Right lobe of liver (tissue), 6 donors: ENCODE measurements at regions not wholly inside any gene's neighbourhood (a gene's known extent, or its start where the extent isn't known, plus 50 kb on each side); places are given as distances from the start of the nearest gene placed in this dataset.

ENCODE experiments used
- ATAC-seq, 4 donors: fragments of 200-7000 bp; cut with Tn5 transposase; one replicate each; pipeline ENCODE4 v1.9.1; 2020; ENCODE audit warnings: mild to moderate bottlenecking in 4 of 4, moderate library complexity in 4 of 4
- DNase-seq, 3 donors: peaks; one replicate each; pipeline ENCODE4 v3.0.0-alpha.2; 2020
- H3K27ac ChIP-seq, 3 donors: fragments of 200-600 bp; one replicate each; pipeline ENCODE4 v1.8.0; 2022
- H3K27me3 ChIP-seq, 2 donors: fragments of 200-600 bp; one replicate each; pipeline ENCODE4 v1.8.0; 2022
- H3K36me3 ChIP-seq, 4 donors: fragments of 200-600 bp; sonication (generic) in 1 of 4; one replicate each; pipeline versions ENCODE4 v1.5.1 to v1.8.0; 2017 to 2022; ENCODE audit warnings: control low read depth in 1 of 4
- H3K4me1 ChIP-seq, 4 donors: fragments of 200-600 bp; sonication (generic) in 1 of 4; one replicate each; pipeline versions ENCODE4 v1.5.1 to v1.8.0; 2017 to 2022; ENCODE audit warnings: control low read depth in 1 of 4
- H3K4me3 ChIP-seq, 3 donors: fragments of 200-600 bp; one replicate each; pipeline ENCODE4 v1.8.0; 2022
- H3K9me3 ChIP-seq, 4 donors: fragments of 200-600 bp; sonication (generic) in 1 of 4; one replicate each; pipeline versions ENCODE4 v1.5.1 to v1.8.0; 2017 to 2022; ENCODE audit warnings: control low read depth in 1 of 4
- POLR2A ChIP-seq: fragments of 450-650 bp; IDR thresholded peaks from one replicate; pipeline ENCODE4 v1.6.1; 2017; ENCODE audit warnings: antibody characterized with exemption, mild to moderate bottlenecking
- WGBS: methylation state at CpG from one replicate; pipeline ENCODE4 v1.1.6; 2018; ENCODE audit warnings: low coverage, low lambda C conversion rate; ENCODE audit not compliant: insufficient coverage; ENCODE audit errors: missing lambda C conversion rate; 5-methylcytosine and 5-hydroxymethylcytosine counted together
- intact Hi-C, 2 donors: fragments of 100-400 bp; cut with DNase I; formaldehyde crosslinking; loops; one replicate each; pipeline versions ENCODE4 v1.11.2 to v1.14.1; 2022
- TF ChIP-seq, protein P1 (sequence below), 4 donors: fragments of 200-600 bp in 3 of 4; fragments of 450-650 bp in 1 of 4; IDR thresholded peaks; one replicate each; pipeline versions ENCODE4 v1.5.1 to v1.8.0; 2016 to 2022; ENCODE audit warnings: antibody characterized with exemption in 4 of 4, mild to moderate bottlenecking in 2 of 4
- donor health status: DM: no; HTN: yes; CAD: no.
- donor health status: DM: no; HTN: no; CAD: no.
- donor health status: DM: no; HTN: no; CAD: no.
- donor health status: DM: no; HTN: yes; CAD: no.
- donor health status: DM: no; HTN: yes; CAD: no.

DNA sequence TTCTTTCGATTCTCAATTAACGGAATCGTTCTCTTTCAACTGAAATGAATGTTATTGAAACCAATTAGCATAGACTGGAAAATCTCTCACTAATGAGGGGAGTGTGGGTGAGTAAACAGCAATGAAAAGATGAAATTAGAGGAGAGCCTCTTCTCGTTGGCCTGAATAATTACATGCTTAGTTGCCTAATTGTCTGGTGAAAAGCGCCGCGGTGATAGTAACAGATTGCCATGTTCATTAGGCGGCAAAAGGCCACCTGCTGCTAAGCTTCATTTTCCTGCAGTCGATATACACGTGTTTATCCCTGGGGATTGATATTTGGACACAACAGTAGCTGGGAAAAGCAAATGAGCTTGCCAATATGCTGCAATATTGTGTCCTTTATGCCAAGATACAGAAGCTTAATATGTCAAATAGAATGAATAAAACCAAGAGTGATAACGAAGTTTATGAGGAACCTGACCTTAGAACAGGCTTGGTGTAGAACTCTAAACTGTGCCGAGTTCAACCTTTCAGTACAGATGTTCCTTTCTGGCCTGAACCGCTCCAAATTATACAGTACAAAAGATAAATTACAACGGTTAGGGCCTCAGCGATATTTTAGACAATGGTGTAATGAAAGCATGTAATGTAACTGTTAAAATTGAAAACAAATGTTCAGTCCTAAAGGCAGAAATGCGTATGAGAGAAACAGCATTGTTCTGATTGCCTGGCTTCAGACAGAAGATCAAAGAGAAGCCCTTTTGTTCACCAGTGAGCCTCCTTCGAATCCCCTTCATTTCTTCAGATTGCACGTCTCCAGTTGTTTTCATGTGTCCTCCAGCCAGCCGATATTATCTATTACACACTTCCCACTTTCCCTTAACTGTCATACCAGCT is 185.2 kb downstream of the SHOX2 start:
- H3K27ac ChIP-seq = no peak overlapping the region
- TF ChIP-seq POLR2A = no peak
- TF ChIP-seq, protein P1, sequence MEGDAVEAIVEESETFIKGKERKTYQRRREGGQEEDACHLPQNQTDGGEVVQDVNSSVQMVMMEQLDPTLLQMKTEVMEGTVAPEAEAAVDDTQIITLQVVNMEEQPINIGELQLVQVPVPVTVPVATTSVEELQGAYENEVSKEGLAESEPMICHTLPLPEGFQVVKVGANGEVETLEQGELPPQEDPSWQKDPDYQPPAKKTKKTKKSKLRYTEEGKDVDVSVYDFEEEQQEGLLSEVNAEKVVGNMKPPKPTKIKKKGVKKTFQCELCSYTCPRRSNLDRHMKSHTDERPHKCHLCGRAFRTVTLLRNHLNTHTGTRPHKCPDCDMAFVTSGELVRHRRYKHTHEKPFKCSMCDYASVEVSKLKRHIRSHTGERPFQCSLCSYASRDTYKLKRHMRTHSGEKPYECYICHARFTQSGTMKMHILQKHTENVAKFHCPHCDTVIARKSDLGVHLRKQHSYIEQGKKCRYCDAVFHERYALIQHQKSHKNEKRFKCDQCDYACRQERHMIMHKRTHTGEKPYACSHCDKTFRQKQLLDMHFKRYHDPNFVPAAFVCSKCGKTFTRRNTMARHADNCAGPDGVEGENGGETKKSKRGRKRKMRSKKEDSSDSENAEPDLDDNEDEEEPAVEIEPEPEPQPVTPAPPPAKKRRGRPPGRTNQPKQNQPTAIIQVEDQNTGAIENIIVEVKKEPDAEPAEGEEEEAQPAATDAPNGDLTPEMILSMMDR (IDR thresholded peaks at IDR 0.05) = no peak
- no peak for ATAC-seq
- no peaks in the 10 kb centered on the region for H3K27me3 ChIP-seq
- WGBS = 64% methylated on average over 19 of the region's 19 CpGs
- no peaks in the 10 kb centered on the region for H3K36me3 ChIP-seq
- intact Hi-C loops = no loop called here
- DNase-seq = no peak
- no peaks in the 10 kb centered on the region for H3K4me1 ChIP-seq
- no peak overlapping the region for H3K4me3 ChIP-seq
- no peaks in the 10 kb centered on the region for H3K9me3 ChIP-seq

DNA sequence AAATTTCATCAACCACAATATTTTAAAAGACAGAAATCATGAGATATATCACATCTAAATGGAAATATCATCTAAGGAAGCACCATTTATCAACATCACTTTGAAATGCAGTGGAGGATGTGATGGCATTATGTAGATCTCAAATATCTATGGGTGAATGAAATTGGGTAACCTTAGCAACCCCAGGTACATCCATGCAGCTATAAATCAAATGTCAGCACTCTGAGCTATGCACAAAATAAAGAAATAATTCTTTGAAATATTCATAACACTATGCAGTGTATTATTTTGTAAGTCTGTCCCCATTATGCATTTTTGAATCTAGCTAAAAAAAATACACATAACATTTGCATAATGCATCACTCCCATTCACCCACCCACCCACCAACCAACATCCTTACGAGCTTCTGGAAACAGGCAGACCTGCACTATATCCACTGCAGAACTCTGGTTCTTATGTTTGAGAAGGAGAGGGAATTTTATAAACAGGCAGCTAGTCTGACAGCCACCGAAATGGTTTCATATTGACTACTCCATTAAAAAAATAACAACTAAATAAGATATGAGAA is 186.8 kb downstream of the SHOX2 start:
- H3K27ac ChIP-seq = no peak overlapping the region
- intact Hi-C loops = no loop called here
- no peaks in the 10 kb centered on the region for H3K4me1 ChIP-seq
- no peaks in the 10 kb centered on the region for H3K27me3 ChIP-seq
- WGBS = 57% methylated on average over 2 of the region's 2 CpGs
- no peak overlapping the region for H3K4me3 ChIP-seq
- no peak for ATAC-seq
- TF ChIP-seq, protein P1 (IDR thresholded peaks at IDR 0.05) = no peak
- TF ChIP-seq POLR2A = no peak
- H3K9me3 ChIP-seq = no peaks in the 10 kb centered on the region
- DNase-seq = no peak
- no peaks in the 10 kb centered on the region for H3K36me3 ChIP-seq

DNA sequence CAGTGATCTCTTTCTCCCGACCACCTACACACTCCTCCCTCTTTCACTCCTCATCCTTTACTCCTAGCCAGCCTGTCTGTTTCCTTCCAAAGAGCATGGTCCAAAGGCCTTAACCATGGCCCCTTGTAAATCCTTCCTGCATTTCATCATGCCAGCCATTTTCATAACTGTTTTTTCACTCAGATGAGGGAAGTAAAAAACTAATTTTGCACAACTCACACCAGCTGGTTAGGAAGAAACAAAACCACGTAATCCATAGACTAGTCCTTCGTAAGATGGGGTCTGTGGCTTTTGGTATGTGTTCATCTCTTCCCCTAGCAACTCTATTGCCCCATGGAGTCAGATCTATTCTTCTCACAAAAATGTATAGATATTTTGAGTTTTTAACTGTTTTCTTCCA is 187.8 kb downstream of the SHOX2 start:
- no peak overlapping the region for H3K27ac ChIP-seq
- DNase-seq (no peak), ATAC-seq (no peak)
- no peak for TF ChIP-seq POLR2A
- TF ChIP-seq, protein P1 (IDR thresholded peaks at IDR 0.05) = no peak
- intact Hi-C loops = no loop called here
- H3K4me1 ChIP-seq = no peaks in the 10 kb centered on the region
- H3K27me3 ChIP-seq = no peaks in the 10 kb centered on the region
- no peak overlapping the region for H3K4me3 ChIP-seq
- no peaks in the 10 kb centered on the region for H3K36me3 ChIP-seq
- 43% methylated on average over 3 of the region's 3 CpGs for WGBS
- no peaks in the 10 kb centered on the region for H3K9me3 ChIP-seq

DNA sequence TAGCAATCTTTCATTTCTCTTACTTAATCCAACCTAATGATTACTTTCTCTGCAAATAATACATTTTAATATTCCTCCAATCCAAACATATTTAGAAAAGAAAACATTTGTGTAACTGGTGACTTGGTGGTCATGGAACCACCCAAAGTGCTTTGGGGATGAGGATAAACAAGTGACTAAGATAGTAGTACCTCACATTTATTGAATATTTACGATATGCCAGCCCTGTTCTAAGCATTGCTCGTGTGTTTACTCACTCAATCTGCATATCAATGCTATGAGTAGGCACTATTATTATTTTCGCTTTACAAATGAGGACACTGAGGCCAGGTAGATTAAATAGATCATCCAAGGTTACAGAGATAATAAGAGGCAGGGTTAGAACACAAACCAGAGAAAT is 189.5 kb downstream of the SHOX2 start:
- intact Hi-C loops = no loop called here
- H3K36me3 ChIP-seq = no peaks in the 10 kb centered on the region
- WGBS = 40% methylated on average over 3 of the region's 3 CpGs
- H3K27ac ChIP-seq = no peak overlapping the region
- ATAC-seq (no peak), DNase-seq (no peak)
- no peaks in the 10 kb centered on the region for H3K27me3 ChIP-seq
- H3K4me3 ChIP-seq = no peak overlapping the region
- TF ChIP-seq POLR2A = no peak
- TF ChIP-seq, protein P1 (IDR thresholded peaks at IDR 0.05) = no peak
- H3K9me3 ChIP-seq = no peaks in the 10 kb centered on the region
- no peaks in the 10 kb centered on the region for H3K4me1 ChIP-seq
